ENCODE measurements at regions not wholly inside any gene's neighbourhood (a gene's known extent, or its start where the extent isn't known, plus 50 kb on each side); places are given as distances from the start of the nearest gene placed in this dataset.

GRCh38 chr22:48513929-48514328 lies 1313.7 kb downstream of the BRD1 start:
- no peak for TF ChIP-seq CTCF (IDR thresholded peaks at IDR 0.05)
- no peak for TF ChIP-seq EP300 (IDR thresholded peaks at IDR 0.05)
- TF ChIP-seq POLR2A (IDR thresholded peaks at IDR 0.05), result no peak
- TF ChIP-seq POLR2AphosphoS5 (IDR thresholded peaks at IDR 0.05), result no peak
